NCI-H69 (cell line): ENCODE measurements at regions not wholly inside any gene's neighbourhood (a gene's known extent, or its start where the extent isn't known, plus 50 kb on each side); places are given as distances from the start of the nearest gene placed in this dataset.

Source experiments
- DNase-seq: peaks from one replicate; lab custom pipeline; 2025; lab: John Stamatoyannopoulos, UW

- peak; percentile 80 for DNase-seq
These were observed 178.3 kb downstream of the SNX19 start for GRCh38 chr11:130737866-130738431.

GRCh38 chr11:130738611-130739010 lies 177.7 kb downstream of the SNX19 start:
- DNase-seq, result no peak

DNA sequence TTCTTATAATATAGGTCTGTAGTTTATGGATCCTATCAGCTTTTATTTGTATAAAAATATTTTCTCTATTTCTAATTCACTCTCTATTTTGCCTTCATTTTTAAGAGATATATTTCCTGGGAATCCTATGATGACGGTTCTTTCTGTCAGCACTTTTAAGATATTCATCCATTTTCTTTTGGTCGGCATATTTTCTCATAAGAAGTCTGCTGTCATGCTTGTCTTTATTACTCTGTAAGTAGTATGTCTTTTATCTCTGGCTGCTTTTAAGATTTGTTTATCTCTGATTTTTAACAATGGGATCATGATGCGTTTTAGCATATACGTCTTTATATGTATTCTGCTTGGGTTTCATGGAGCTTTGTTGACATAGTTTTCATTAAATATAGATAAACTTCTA lies 175.5 kb downstream of the SNX19 start:
- no peak for DNase-seq

DNA sequence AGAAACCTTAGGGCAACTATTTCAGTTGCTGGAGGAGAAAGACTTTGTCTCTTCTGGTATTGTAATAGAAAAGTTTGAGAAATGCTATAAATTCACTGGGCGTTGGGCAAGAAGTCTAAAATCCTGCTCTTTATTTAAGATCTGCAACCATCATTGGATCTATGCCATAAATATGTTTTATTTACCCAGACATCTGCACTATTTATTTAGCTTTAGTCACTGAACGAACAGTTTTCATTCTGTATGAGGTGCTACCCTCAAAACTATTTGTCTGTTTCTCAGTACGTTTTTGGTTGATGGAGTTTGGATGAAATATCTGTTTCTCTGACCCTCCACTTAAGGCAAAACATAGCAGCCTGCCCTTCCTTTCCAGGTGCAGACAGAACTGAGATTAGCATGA lies 171.5 kb downstream of the SNX19 start:
- no peak for DNase-seq

DNA sequence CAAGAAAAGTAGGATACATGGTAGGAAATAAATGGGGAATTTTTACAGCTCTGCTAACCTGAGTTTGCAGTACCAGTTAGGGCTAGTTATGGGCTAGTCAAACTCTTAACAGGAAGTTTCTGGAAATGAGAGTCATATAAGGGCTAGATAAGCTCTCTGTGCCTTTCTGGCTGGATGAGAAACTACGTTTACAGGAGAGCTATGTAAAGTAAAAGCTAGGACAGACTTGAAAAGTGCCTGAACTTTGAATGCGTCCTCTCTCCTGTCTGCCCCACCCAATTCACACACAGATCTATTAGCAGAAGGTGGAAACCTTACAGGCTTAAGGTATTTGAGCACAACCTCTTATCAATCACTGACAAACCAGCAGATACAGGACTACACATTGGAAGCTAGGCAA lies 167.1 kb downstream of the SNX19 start:
- no peak for DNase-seq

DNA sequence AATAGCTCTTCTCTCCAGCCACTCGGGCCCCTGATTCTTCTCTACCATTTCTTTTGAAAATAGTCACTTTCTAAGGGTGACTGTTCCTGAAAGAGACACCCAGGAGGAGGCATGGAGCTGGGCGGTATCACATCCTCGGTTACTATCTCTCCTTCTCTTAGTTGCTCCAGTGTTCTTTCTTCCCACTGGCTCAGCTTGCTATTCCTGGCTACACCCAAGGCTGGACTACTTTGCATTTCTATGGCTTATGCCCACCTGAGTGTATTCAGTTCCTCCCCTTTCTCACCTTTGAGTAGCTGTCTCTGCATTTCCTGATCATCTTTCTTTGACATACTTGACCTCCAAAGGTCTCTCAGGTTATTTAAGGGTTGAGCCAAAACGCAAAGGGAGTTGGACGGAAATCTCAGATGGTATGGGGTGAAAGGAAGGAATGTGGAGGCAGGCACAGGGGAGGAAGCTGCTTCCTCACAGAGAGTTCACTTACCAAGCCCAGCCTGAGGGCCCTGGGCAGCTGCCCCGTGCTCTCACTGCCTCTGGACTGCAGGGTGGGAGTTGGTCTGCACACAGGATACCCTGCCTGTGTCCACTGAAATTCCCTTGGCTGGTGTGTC lies 155.7 kb downstream of the SNX19 start:
- DNase-seq, result no peak

- no peak for DNase-seq
These were observed 154.6 kb downstream of the SNX19 start for GRCh38 chr11:130761560-130762220.

DNA sequence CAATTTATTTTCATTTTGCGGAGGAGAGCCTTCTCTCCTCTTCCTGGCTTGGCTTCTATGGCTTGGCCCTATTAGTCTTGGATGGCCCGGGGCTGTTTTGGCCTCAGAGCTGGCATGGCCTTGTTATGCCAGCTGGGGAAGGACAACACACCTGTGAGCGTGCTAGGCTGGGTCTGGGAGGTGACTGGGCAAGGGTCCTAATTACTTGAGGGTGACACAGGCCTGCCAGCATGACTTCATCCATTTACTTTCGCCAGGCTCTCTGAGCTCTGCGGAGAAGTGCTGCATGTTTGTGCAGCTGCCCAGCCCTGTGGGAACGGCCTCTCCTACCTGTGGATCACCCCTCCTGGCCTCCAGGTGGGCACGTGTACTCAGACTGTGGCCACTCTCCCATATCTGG lies 153.6 kb downstream of the SNX19 start:
- DNase-seq, result peak; percentile 96

DNA sequence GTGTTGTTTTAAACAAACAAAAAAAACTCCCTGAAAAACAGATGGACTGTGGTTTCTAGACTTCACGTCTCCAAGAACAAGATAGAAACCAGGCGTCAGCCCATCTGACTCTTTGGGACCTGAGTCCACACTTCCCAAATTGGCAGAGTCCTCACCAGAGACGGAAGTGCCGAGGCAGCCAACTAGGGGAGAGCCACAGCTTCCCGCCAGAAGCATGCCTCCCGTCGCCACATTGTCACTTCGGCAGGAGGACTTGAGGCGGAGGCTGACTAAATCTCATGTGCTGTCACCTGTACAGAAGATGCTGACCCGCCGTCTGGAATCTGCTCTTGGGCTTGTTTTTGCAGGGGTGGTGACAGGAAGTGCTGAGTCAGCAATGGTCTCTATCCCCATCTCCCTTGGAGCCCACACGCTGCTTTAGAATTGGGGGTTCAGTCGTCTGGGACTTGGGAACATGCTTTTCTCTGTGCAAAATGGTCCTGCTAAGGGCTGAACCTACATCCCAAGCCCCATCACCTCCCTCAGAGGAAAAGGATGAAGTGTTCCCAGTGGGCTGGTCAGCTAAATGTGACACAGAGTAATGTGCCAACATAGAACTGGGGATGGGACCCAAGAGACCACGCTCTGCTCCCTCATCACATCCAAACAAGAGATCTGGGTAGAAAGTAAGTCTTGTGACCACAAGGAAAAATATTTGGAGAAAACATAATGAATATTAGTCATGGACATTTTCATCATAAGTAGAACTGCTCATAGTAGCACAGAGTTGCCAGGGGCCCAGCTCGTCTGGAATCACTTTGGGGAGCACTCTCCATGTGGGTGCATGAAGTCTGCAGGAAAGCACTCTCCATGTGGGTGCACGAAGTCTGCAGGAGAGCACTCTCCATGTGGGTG lies 152.9 kb downstream of the SNX19 start:
- no peak for DNase-seq

DNA sequence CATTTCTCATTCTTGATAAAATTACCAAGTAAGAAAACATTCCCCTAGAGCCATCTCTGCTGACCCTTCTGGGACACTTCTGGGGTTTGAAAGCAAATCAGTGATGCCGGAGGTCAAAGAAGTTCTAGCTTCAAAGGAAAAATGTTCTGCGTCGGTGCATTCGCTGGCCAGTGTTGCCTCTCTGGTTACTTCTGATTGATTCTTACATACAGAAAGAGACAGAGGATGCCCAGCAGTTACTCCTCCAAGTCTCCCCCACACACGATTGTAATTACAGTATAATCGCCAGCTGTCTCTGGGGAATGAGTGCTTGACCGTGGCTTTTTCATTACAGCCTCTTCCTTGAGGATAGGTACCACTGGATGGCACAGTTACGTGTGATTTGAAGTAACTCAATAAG lies 150.9 kb downstream of the SNX19 start:
- peak; percentile 62 for DNase-seq

DNA sequence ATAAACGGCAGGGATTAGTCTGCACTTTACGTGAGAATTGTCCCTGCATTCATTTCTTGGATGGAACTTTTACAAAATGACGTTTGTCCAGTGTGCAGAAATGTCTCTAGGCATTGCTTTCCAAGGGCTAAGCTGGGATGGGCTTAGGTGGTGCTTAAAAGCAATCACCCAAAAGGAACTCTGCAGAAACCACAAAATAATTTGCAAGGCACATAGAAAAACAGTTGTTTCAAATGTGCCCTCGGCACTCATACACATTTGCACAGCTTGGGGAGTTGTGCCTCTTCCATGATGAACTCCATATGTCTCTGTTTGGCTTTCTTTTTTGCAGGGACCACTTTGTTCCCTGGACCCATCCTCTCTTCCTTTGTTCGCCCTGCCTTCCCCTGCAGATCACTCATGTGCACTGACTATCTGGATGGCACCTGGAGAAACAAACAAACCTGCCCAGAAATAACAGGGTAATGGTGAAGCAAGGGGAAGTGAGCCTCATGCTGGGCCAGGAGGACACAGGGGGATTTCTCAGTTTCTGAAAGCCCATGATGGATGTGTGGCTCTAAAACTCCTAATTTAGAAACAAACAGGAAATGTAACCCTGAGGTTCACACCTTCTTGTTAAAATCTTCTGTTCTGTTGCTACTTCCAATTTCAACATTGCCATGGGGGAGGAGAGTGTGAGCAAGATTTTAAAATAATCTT lies 150.2 kb downstream of the SNX19 start:
- peak; percentile 80 for DNase-seq

GRCh38 chr11:130766650-130767565 lies 149.4 kb downstream of the SNX19 start:
- peak; percentile 46 for DNase-seq

DNA sequence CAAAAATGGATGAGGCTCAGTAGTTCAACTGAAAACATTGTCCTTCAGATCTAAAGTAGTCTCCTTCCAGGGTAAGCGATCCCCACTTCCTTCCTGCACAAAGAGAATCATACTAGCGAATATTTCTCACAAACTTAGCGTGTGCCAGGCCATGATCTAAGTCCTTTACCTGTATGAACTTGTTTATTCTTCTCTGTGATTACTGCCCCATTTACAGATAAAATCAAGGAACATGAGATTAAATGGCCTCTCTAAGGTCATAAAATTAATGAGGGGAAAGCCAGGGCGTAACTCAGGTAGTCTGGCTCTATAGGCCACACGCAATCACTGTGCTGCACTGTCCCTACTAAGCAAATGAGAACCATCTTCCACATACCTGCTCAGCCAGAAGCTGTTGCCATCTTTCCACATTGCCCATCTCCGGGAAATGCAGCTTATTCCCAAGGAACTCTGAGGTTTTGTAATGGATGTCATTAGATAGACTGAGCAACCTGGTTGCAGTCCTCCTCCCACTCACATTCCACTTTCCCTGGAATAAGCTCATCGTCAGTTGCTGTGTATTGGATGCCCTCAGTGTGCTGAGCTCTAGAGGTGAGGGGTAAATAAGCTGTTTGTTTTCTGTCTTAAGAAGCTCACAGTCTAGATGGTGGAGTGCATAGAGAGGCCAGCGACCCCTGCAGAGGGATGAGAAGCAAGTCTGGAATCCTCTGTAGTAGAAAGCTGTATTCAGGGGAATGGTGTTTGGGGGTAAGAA lies 146.3 kb downstream of the SNX19 start:
- no peak for DNase-seq

DNA sequence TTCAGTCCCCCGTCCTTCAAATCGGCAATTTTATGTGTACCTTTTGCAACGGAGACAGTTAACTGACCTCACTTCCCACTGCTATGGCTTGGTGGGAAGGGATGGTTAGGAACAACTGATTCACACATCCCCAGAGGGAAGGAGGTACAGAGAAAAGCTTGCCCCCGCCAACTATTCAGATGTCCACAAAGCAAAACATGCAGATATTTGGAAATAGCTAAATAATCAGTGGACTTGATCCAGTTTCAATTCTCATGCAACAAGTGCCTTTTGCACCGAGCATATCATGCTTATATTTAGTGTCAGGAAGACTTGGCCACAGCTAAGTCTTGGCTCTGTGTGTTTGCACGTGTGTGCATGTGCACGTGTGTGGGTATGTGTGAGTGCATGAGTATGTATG lies 144.6 kb downstream of the SNX19 start:
- DNase-seq, result no peak

- no peak for DNase-seq
These were observed 143.7 kb downstream of the SNX19 start for GRCh38 chr11:130772266-130773227.

- DNase-seq, result no peak
These were observed 142.9 kb downstream of the SNX19 start for GRCh38 chr11:130773244-130773820.

- peak; percentile 18 for DNase-seq
These were observed 141.6 kb downstream of the SNX19 start for GRCh38 chr11:130774703-130775102.

- DNase-seq, result no peak
These were observed 140.8 kb downstream of the SNX19 start for GRCh38 chr11:130775306-130776060.
